ENCODE measurements at regions not wholly inside any gene's neighbourhood (a gene's known extent, or its start where the extent isn't known, plus 50 kb on each side); places are given as distances from the start of the nearest gene placed in this dataset.

DNA sequence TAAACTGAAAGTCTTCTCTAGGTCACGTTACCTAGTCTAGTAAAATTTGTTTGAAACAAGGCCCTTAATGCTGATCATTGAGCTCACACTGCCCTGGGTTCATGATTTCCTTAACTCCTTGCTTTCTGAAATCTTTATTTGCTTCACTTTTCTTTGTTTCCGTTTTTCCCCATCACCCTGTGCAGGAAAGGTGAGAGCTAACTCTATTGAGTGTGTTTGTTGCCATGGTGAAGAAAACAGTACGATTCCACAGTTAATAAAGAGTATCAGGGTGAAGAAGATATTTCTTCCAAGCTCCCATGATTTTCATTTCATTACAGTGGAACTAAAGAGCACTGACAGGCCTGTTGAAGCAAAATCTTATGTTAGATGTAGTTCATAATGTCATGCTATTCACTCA, 276.2 kb downstream of the RAP2B start:
- H3K4me1 ChIP-seq (ENCODE audit: low read depth, poor library complexity, severe bottlenecking) = no peaks in the 10 kb centered on the region
- TF ChIP-seq, protein P1, sequence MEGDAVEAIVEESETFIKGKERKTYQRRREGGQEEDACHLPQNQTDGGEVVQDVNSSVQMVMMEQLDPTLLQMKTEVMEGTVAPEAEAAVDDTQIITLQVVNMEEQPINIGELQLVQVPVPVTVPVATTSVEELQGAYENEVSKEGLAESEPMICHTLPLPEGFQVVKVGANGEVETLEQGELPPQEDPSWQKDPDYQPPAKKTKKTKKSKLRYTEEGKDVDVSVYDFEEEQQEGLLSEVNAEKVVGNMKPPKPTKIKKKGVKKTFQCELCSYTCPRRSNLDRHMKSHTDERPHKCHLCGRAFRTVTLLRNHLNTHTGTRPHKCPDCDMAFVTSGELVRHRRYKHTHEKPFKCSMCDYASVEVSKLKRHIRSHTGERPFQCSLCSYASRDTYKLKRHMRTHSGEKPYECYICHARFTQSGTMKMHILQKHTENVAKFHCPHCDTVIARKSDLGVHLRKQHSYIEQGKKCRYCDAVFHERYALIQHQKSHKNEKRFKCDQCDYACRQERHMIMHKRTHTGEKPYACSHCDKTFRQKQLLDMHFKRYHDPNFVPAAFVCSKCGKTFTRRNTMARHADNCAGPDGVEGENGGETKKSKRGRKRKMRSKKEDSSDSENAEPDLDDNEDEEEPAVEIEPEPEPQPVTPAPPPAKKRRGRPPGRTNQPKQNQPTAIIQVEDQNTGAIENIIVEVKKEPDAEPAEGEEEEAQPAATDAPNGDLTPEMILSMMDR (conservative IDR thresholded peaks at IDR 0.05; ENCODE audit: low read depth, low read length) = no peak
- no peaks in the 10 kb centered on the region for H3K36me3 ChIP-seq (ENCODE audit: insufficient read depth)
- H3K79me2 ChIP-seq (ENCODE audit: insufficient read depth, low read depth) = no peaks in the 10 kb centered on the region
- no peak overlapping the region for H3K9ac ChIP-seq
- H4K20me1 ChIP-seq (ENCODE audit: insufficient read depth) = no peaks in the 10 kb centered on the region
- no peaks in the 10 kb centered on the region for H3K27me3 ChIP-seq (ENCODE audit: insufficient read depth, low read depth)
- H3K4me2 ChIP-seq = no peak overlapping the region
- H3K27ac ChIP-seq = no peak overlapping the region
- no peak overlapping the region for H2AFZ ChIP-seq (ENCODE audit: low read depth)
- no peak overlapping the region for H3K4me3 ChIP-seq (IDR thresholded peaks at IDR 0.05; ENCODE audit: insufficient read depth, low read depth, low read length)

DNA sequence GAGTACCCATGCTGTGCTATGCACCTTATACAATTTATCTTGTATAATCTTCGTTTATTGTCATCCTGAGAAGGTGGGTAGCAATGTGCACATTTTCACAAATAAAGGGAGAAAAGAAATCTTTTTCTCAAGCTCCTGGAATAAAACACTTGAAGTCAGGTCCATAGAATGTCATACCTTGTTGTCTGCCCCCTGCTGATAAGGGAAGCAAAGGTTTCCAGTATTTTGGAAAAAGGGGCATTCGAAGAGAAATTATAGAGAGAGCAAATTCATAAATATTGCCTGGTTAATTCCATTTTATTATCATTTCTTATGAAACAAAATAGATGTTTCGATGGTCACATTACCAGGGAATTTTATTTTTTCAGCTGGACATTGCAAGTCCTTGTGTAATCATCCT, 277.8 kb downstream of the RAP2B start:
- Histone ChIP-seq H3K4me2 (no peak overlapping the region), H3K36me3 (ENCODE audit: insufficient read depth) (no peaks in the 10 kb centered on the region), H3K27me3 (ENCODE audit: insufficient read depth, low read depth) (no peaks in the 10 kb centered on the region), H4K20me1 (ENCODE audit: insufficient read depth) (no peaks in the 10 kb centered on the region), H3K9ac (no peak overlapping the region), H3K79me2 (ENCODE audit: insufficient read depth, low read depth) (no peaks in the 10 kb centered on the region), H3K4me1 (ENCODE audit: low read depth, poor library complexity, severe bottlenecking) (no peaks in the 10 kb centered on the region), H3K27ac (no peak overlapping the region), H3K4me3 (IDR thresholded peaks at IDR 0.05; ENCODE audit: insufficient read depth, low read depth, low read length) (no peak overlapping the region), H2AFZ (ENCODE audit: low read depth) (no peak overlapping the region)
- TF ChIP-seq, protein P1 (conservative IDR thresholded peaks at IDR 0.05; ENCODE audit: low read depth, low read length) = no peak

DNA sequence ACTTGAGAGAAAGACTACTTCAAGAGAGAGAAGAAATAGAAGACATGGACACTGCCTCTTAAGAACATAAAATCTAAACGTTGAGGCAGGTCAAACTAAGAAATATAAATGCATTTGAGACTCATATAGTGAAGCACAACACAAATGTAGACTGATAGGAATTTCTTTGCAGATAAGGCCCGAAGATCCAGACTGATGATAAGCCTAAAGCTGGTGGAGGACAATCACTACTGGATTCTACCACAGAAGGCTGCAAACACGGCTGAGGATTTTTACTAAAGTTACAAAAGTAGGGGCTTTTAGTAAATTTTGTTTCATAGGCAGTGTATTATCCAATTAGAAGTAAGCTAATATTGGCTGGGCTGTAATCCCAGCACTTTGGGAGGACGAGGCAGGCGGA, 278.3 kb downstream of the RAP2B start:
- TF ChIP-seq, protein P1 (conservative IDR thresholded peaks at IDR 0.05; ENCODE audit: low read depth, low read length) = no peak
- Histone ChIP-seq H2AFZ (ENCODE audit: low read depth) (no peak overlapping the region), H3K4me3 (IDR thresholded peaks at IDR 0.05; ENCODE audit: insufficient read depth, low read depth, low read length) (no peak overlapping the region), H4K20me1 (ENCODE audit: insufficient read depth) (no peaks in the 10 kb centered on the region), H3K27ac (no peak overlapping the region), H3K4me1 (ENCODE audit: low read depth, poor library complexity, severe bottlenecking) (no peaks in the 10 kb centered on the region), H3K4me2 (no peak overlapping the region), H3K27me3 (ENCODE audit: insufficient read depth, low read depth) (no peaks in the 10 kb centered on the region), H3K36me3 (ENCODE audit: insufficient read depth) (no peaks in the 10 kb centered on the region), H3K79me2 (ENCODE audit: insufficient read depth, low read depth) (no peaks in the 10 kb centered on the region), H3K9ac (no peak overlapping the region)

DNA sequence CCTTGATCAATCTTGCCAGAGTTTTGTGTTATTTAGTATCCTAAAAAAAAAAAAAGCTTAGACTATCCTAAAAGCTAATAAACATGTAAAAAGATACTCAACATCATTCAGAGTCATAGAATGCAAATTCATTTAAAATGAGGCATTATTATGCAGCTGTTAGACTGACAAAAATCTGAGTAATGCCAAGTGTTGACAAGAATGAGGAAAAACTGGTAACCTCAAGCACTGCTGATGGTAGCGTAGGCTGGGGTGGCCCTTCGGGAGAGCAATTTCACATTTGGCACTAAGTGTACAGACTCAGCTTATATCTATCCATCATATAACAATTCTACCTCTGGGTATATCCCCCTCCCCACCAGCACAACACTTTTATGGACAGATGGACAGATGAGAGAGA, 280.4 kb downstream of the RAP2B start:
- H3K4me1 ChIP-seq (ENCODE audit: low read depth, poor library complexity, severe bottlenecking) = no peaks in the 10 kb centered on the region
- no peak overlapping the region for H3K4me2 ChIP-seq
- H3K9ac ChIP-seq = no peak overlapping the region
- H3K27me3 ChIP-seq (ENCODE audit: insufficient read depth, low read depth) = no peaks in the 10 kb centered on the region
- H3K79me2 ChIP-seq (ENCODE audit: insufficient read depth, low read depth) = no peaks in the 10 kb centered on the region
- no peaks in the 10 kb centered on the region for H4K20me1 ChIP-seq (ENCODE audit: insufficient read depth)
- H3K36me3 ChIP-seq (ENCODE audit: insufficient read depth) = no peaks in the 10 kb centered on the region
- TF ChIP-seq, protein P1 (conservative IDR thresholded peaks at IDR 0.05; ENCODE audit: low read depth, low read length) = no peak
- H2AFZ ChIP-seq (ENCODE audit: low read depth) = no peak overlapping the region
- H3K27ac ChIP-seq = no peak overlapping the region
- no peak overlapping the region for H3K4me3 ChIP-seq (IDR thresholded peaks at IDR 0.05; ENCODE audit: insufficient read depth, low read depth, low read length)
